A673 (cell line): ENCODE measurements at regions not wholly inside any gene's neighbourhood (a gene's known extent, or its start where the extent isn't known, plus 50 kb on each side); places are given as distances from the start of the nearest gene placed in this dataset.

ENCODE experiments used
- BruUV-seq: library from RNA; stranded (reverse); fragments of 400-500 nt; replicated peaks from 2 replicates; lab custom pipeline; 2021; lab: Mats Ljungman, UMichigan
- CTCF ChIA-PET: fragments of 300-600 bp; sonication (Branson Sonifier 250); formaldehyde crosslinking; loops from one replicate; lab custom pipeline; 2022; ENCODE audit warnings: antibody characterized with exemption; lab: Charles Lee
- POLR2A ChIA-PET: fragments of 300-600 bp; sonication (Branson Sonifier 250); formaldehyde crosslinking; loops from one replicate; lab custom pipeline; 2022; ENCODE audit warnings: antibody characterized with exemption; ENCODE audit not compliant: low non-redundant PET; lab: Charles Lee
- DNase-seq: peaks from one replicate; pipeline ENCODE4 v3.0.0-alpha.2; 2015; ENCODE audit warnings: low spot score
- H3K27ac ChIP-seq: fragments of 200-600 bp; sonication (generic); 2 replicates; pipeline ENCODE4 v1.5.1; 2016; ENCODE audit warnings: mixed run types, low read depth, mild to moderate bottlenecking, mixed read lengths, antibody characterized with exemption, low read length; ENCODE audit not compliant: poor library complexity, severe bottlenecking
- H3K27me3 ChIP-seq: fragments of 200-600 bp; sonication (generic); replicated peaks from 2 replicates; pipeline ENCODE4 v1.6.1; 2017; ENCODE audit warnings: mixed run types, low read depth, mild to moderate bottlenecking, mixed read lengths, antibody characterized with exemption, low read length; ENCODE audit not compliant: insufficient read depth, poor library complexity
- H3K36me3 ChIP-seq: fragments of 200-600 bp; sonication (generic); 2 replicates; pipeline ENCODE4 v1.6.1; 2016; ENCODE audit warnings: mixed run types, mild to moderate bottlenecking, mixed read lengths, antibody characterized with exemption, low read length; ENCODE audit not compliant: insufficient read depth, poor library complexity, severe bottlenecking
- H3K4me1 ChIP-seq: fragments of 200-600 bp; sonication (generic); 2 replicates; pipeline ENCODE4 v1.6.1; 2017; ENCODE audit warnings: mixed run types, mild to moderate bottlenecking, mixed read lengths, antibody characterized with exemption, low read length; ENCODE audit not compliant: insufficient read depth, poor library complexity, severe bottlenecking
- H3K4me3 ChIP-seq: fragments of 200-600 bp; sonication (generic); 2 replicates; pipeline ENCODE4 v1.5.1; 2016; ENCODE audit warnings: low read depth, mixed run types, mild to moderate bottlenecking, mixed read lengths, low read length; ENCODE audit not compliant: poor library complexity, severe bottlenecking
- H3K9me3 ChIP-seq: fragments of 200-600 bp; sonication (generic); 2 replicates; pipeline ENCODE4 v1.6.1; 2016; ENCODE audit warnings: mixed run types, low read depth, mild to moderate bottlenecking, mixed read lengths, antibody characterized with exemption, low read length; ENCODE audit not compliant: poor library complexity, severe bottlenecking
- CTCF ChIP-seq: fragments of 300-800, 200-600 bp; sonication (generic); conservative IDR thresholded peaks from 2 replicates; pipeline ENCODE4 v1.5.1; 2017; ENCODE audit warnings: low read depth, mild to moderate bottlenecking, antibody characterized with exemption, low read length, moderate library complexity, mixed read lengths
- EZH2 ChIP-seq: fragments of 200-600 bp; sonication (generic); IDR thresholded peaks from 2 replicates; pipeline ENCODE4 v1.6.1; 2017; ENCODE audit warnings: borderline replicate concordance, low read depth, mild to moderate bottlenecking, mixed read lengths, antibody characterized with exemption, low read length; ENCODE audit not compliant: poor library complexity, severe bottlenecking
- intact Hi-C: fragments of 100-400 bp; cut with micrococcal nuclease; formaldehyde crosslinking; loops from one replicate; pipeline ENCODE4 v1.10.0; 2022; ENCODE audit not compliant: unreplicated experiment

GRCh38 chr18:34611904-34612303, 98.2 kb upstream of the DTNA start:
- H3K27me3 ChIP-seq: no peaks in the 10 kb centered on the region
- TF ChIP-seq EZH2 (no peak), CTCF (no peak)
- H3K36me3 ChIP-seq: no peaks in the 10 kb centered on the region
- H3K9me3 ChIP-seq: peaks cover 7% of the 10 kb centered on the region
- DNase-seq: no peak
- no peak overlapping the region for H3K4me3 ChIP-seq
- CTCF ChIA-PET: no interaction called here
- H3K27ac ChIP-seq: no peak overlapping the region
- intact Hi-C loops: no loop called here
- POLR2A ChIA-PET: no interaction called here
- H3K4me1 ChIP-seq: peaks cover 7% of the 10 kb centered on the region
- no TSS peak for BruUV-seq

GRCh38 chr18:34620258-34620861, 89.7 kb upstream of the DTNA start:
- CTCF ChIA-PET: no interaction called here

GRCh38 chr18:34623557-34623956, 86.5 kb upstream of the DTNA start:
- CTCF ChIA-PET: no interaction called here
- H3K27me3 ChIP-seq: no peaks in the 10 kb centered on the region
- TF ChIP-seq EZH2 (no peak), CTCF (no peak)
- DNase-seq: peak; percentile 21
- H3K27ac ChIP-seq: no peak overlapping the region
- peaks cover 6% of the 10 kb centered on the region for H3K4me1 ChIP-seq
- POLR2A ChIA-PET: no interaction called here
- H3K4me3 ChIP-seq: no peak overlapping the region
- no peaks in the 10 kb centered on the region for H3K36me3 ChIP-seq
- peaks cover 11% of the 10 kb centered on the region for H3K9me3 ChIP-seq
- intact Hi-C loops: no loop called here
- BruUV-seq: no TSS peak

More at GRCh38 chr18:34620258-34620861, 89.7 kb upstream of the DTNA start:
- no peaks in the 10 kb centered on the region for H3K4me1 ChIP-seq
- no peak overlapping the region for H3K27ac ChIP-seq
- TF ChIP-seq CTCF (no peak), EZH2 (no peak)
- POLR2A ChIA-PET: no interaction called here
- no peaks in the 10 kb centered on the region for H3K36me3 ChIP-seq
- no peak overlapping the region for H3K4me3 ChIP-seq
- H3K27me3 ChIP-seq: no peaks in the 10 kb centered on the region
- peaks cover 18% of the 10 kb centered on the region for H3K9me3 ChIP-seq
- BruUV-seq: no TSS peak
- intact Hi-C loops: no loop called here
- DNase-seq: no peak
